HG02885 (cell line): ENCODE measurements at regions not wholly inside any gene's neighbourhood (a gene's known extent, or its start where the extent isn't known, plus 50 kb on each side); places are given as distances from the start of the nearest gene placed in this dataset.

Experiments used
- ATAC-seq: cut with Tn5 transposase; IDR thresholded peaks from one replicate; pipeline ENCODE4 v1.9.1; 2021; ENCODE audit warnings: mild to moderate bottlenecking; ENCODE audit not compliant: unreplicated experiment, poor library complexity

DNA sequence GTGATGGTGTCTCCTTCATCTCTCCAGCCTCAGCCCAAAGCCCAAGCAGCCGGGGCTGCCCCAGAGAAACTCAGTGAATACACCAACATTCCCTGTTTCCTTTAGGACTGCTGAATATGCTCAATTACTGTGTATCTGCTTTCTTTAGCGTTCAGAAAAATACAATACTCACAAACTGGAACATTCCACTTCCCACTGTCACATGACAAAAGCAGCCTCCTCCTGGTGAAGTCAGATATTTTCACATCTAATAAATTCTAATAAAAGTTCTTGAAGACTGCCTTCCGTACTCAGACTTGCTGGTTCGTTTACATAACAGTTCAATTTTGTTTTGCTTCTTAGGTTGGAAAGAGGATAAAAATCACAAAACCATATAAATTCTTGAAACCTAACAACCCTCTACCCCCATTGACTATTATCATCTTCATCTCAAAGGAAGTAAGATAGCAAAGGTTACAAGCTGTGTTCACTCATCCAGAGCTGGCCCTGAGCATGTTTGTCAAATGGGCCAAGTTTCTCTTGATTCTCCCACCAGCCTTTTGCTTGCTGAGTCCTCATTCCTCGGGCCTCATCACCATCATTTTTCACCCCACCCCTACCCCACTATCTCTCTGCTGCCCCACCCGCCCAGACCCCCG is 190.8 kb upstream of the HNRNPA3 start:
- ATAC-seq: no peak

DNA sequence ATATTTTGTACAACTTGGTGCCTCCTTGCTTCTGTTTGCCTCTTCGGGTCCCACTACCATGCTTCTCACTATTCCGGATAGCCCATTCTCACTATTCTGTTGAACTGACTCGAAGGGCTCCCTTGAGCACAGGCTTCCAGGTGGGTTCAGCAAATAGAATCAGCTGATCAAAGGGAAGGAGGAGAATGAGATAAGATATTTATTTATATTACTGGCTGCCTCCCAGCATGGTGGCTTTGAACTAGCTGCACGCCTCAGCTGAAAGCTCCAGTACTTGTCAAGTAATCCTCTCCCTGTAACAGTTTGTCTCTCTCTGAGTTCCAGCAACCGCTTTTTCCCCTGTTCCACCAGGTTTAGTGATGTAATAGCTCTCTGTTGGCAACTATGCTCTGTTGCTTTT is 187.8 kb upstream of the HNRNPA3 start:
- no peak for ATAC-seq

DNA sequence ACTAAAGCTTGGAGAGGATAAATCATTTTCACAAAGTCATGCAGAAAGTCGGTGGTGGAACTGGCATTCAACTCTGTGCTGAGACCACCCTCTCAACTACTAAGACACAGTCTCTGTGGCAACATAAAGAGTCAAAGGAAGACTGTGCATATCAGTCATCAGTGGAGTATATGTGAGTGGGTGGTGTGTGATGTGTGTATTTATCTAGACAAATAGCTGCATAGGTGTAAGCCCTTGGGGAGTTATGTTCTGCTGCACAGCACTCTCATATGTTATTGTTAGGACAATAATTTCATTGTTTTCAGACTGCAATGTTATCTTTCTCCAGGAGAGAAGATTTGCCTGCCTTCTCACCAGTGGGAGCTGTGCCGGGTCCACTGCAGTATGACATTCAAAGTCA is 186.3 kb upstream of the HNRNPA3 start:
- no peak for ATAC-seq

DNA sequence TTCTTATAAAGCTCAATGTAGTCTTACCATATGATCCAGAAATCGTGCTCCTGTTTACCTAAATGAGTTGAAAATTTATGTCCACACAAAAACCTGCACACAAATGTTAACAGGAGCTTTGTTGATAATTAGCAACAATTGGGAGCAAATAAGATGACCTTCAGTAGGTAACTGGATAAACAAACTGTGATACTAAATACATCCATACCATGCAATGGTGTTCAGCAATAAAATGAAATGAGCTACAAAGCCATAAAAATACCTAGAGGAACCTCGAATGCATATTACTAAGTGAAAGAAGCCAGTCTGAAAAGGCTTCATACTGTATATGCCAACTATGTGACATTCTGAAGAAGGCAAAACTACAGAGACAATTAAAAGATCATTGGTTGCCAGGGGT is 185.6 kb upstream of the HNRNPA3 start:
- ATAC-seq: no peak

DNA sequence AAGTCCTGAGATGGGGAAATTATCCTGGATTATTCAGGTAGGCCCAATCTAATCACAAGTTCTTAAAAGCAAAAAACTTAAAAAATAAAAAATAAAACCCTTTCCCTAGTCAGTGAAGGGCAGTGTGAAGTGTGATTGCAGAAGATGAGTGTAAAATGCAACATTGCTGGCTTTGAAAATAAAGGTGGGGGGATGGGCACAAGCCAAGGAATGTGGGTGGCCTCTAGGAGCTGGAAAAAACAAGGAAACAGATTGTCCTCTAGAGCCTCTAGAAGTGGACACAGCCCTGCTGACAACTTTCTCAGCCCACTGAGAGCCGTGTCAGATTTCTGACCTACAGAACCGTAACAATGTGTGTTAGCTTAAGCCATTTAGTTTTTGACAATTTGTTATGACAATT is 184.3 kb upstream of the HNRNPA3 start:
- no peak for ATAC-seq

DNA sequence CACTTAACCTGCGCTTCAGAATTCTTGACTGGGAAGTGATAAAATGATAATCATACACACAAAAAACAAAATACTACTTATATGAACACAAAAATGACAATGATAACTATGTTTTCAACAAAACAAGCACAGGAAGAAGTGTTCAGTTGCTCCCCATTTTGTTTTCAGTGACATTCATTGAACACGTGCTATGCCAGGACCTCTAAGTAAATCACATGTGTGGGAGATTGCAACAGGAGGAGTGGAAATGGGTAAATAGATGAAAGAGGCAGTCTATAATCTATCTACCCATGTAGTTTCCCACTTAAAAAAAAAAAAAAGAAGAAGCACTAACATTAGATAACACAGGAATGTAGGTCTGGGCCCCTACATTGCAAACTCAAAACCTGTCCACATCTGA is 183.5 kb upstream of the HNRNPA3 start:
- no peak for ATAC-seq

DNA sequence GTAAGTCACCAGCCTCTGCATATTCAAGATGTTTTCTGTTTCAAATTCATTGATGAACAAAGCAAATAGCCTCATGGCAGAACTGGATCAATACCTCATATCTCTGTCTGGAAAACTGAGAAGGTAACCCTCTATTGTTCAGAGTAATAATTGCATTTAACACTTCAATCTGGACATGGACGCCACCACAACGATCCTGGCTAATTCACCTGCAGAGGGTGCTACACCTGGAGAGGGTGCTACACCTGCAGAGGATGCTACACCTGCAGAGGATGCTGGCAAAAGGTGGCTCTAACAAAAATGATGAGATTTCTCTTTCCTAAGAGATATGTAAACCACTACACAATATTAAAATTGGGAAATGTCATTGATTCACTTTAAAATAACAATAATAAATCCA is 183.1 kb upstream of the HNRNPA3 start:
- ATAC-seq: no peak

DNA sequence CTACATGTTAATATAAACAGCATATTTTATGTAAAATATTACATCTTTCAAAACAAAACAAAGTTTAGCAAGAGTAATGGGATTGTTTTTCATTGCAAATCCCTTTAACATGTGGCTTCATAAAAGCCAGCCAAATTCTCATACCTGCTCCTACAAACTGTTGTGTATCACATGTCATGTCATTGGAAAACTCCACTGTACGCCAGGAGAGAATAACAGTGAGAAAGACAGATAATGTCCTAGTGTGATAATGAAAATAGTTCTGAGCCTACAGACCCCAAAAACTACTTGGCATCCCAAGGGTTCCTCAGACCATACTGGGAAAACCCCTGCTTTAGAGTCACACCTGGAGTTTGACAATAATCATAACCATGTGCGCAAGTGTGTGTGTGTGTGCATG is 182.7 kb upstream of the HNRNPA3 start:
- ATAC-seq: no peak

DNA sequence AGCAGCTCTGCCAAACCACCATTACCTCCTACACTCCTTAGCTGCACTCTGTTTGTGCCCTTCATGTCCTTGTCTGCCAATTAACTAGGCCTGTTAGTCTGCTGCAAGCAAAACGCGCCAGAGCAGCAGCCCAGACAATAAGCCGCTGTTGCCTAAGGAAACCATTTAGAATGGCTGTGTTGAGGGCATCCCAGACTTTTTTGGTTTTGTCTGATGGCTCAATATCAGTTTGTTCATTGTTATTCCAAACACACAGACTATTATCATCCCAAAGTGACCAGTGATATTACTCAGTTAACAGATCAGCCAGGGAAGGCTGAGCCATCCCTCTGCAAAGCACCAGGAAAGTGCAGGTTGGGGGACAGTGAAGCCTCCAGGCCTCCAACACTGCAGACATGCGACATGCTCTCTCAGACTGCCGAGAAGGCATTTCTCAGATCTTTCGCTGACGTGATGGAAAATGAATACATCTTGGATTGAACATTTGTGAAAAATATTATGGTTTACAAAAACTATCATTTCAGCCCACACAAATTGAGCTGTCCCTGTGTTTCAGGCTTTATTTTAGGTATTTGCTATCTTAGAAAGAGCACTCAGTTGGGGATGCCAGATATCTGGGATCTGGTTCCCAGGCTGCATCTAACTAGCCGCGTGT is 182.0 kb upstream of the HNRNPA3 start:
- no peak for ATAC-seq

DNA sequence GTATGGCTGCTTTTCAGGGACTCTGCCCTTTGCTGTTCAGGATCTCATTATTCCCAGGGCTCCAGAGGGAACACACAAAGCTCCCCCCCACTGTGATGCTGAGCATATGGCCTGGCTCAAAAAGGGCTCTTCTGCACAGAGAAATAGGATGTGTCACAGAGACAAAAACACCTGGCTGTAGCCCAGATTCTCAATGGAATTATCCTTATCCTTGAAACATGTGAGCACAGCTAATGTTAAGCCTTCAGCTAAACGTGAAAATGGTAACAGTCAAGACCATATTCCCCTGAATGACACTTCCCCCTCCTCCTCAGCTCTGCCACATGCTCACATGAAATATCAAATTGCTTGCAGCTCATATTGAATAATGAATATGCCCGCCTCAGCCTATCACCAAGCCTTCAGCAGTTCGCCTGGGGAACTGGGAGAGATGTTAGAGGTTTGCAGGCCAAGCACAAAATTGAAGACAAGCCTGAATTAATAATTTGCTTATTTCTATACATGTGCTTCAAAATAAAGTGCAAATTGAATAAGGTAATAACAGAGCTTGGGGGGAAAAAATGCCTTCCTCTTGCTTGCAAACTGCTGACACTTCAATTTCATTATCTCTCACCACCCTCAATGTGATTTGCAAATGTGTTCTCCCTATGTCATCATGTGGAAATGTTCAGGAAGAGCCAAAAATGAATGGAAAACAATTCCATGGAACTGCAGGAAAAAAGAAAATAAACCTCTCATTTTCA is 181.0 kb upstream of the HNRNPA3 start:
- no peak for ATAC-seq

DNA sequence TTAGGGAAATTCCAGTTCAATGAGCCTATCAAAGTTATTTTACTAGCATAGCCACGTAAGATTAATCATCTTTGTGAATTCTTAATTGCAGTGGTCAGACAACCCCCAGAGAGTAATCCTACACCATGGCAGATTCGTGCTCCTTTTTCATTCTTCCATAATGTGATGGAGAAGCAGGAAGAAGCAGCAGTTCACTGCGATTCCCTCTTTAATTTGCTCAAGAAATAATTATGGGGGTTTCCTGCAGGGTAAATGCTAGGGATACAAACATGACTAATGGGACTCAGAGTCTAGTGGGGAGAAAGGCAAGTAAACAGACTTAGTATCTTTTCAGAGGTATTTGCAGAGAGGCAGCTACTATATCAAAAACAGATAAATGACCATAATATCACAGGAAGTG is 175.8 kb upstream of the HNRNPA3 start:
- ATAC-seq: no peak

DNA sequence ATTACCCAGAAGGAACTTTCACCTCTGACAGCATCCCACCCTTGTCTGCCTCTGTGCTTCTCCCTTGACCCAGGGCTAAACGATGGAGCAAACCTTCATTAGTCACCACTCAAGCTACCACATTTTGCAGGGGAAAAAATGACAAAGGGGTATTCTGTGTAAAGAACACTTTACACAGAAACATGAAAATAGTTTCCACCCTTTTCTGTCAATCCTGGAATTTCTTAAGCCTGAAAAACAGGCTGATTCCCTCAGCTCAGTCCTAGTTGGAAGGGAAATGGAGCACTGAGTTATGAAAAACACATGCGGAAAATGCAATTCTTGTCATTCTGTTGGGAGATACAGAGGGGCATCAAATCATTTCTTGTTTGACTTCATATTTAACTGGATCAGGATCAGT is 175.0 kb upstream of the HNRNPA3 start:
- ATAC-seq: no peak

DNA sequence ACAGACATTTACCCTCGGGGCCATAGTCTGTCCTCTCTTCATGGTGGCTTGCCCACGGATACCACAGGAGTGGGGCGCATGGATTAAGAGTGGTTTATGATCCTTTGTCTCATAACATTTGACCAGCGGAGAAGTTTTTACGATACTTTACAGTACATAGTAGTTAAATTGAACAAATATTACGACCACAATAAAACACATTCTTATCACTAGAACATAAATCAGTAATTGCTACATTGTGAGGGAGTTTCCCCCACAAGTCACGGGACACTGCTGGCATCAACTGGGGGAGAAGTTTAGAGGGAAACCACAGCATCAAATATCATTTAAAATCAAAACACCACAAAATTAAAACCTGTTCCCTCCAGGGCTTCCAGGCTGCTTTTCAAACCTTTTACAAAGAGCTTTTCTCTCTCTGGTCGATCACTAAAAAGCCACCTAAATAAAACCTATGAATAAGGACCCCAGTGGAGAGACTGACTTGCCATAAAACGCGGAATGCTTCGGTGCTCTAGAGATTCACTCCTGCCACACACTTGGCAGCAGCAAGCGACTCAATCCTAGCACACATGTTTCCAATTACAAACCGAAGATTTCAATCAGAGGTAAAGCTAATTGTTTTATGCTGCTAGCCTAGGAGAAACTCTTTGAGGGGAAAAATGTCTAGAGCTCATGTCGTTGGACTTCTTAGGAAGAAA is 173.7 kb upstream of the HNRNPA3 start:
- no peak for ATAC-seq

DNA sequence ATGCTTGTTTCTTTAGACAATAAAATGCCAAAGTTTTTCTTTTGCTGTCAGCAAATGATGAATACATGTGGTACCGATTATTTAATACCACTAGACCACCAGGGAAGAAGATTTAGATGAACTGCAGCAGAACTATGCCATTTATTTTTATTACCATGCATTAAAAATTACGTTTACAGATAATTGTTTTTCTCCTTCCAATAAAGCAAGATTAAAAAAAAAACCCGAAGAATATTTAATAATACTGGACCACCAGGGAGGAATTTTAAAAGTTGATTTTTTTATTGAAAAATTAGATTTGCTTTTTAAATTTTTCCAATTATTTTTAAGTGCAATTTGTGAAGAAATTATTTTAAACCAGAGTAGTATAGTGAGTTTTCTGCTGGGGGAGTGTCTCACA is 170.3 kb upstream of the HNRNPA3 start:
- ATAC-seq: no peak

DNA sequence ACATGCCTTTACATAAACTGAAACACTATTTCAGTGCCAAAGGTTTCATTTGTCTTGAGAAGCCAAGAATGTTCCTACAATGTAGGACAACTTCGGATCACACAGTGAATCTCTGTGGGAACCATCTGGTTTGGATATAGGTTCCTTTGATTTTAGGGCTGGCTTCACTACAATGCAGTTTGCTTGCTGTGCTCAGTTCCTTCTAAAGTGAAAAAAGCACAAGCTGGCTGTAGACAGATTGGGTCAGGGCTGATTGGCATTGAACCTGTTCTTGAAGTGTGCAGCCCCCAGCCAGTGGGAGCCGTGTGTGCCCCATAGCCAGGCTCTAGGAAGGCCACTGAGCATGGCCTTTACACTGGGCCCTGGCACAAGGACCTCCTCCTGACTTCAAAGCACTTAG is 167.9 kb upstream of the HNRNPA3 start:
- no peak for ATAC-seq

DNA sequence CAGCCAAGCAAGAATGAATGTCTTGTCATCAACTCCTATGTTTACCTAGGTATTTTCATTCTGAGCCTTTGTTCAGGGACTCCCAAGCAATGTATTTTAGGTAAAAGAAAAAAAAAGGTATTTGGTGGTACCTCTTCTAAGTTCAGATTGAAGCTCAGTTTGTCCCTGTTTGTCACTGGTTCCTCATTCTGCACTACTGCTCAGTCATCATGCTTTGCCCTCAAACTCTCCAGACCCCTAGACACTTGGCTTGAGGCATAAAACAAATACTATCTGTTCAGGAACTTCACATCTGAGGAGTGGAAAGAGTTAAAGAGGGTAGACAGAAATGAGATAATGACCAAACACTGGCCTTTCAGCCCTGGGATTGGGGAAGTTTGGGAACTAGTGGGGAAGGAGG is 163.6 kb upstream of the HNRNPA3 start:
- no peak for ATAC-seq

DNA sequence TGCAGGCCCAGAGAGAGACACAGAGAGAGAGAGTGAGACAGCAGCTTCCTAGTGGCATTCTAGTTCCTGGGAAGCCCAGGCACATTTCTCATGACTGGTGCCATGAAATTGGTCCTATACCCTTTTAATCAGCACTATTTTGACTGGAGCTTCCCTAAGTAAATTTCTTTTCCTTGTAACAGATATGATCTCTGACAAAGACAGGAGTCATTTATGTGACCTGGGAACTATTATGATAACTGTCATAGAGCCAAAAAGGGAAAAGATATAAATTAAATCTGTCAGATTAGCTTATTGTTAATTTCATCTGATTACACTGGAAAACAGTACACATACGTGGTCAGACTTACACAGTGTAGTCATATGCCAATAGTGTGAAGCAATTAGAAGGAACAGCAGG is 161.3 kb upstream of the HNRNPA3 start:
- ATAC-seq: no peak

DNA sequence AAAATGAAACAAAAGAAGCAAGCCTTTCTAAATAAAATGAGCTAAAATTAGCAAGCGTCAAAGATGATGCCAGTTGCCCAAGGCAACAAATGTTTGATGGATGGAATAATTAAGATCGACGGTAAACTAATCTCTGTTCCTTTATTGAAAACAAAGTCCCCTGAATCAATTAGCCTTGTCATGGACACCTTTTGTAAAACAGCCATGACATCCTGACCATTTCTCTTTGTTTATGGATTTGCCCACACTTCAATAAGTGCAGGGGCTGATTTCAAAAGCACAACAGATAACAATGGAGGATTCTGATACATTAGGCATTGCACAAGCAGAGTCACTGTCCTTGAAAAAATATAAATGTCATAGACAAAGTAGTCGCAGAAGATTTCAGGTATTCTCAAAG is 160.1 kb upstream of the HNRNPA3 start:
- no peak for ATAC-seq

DNA sequence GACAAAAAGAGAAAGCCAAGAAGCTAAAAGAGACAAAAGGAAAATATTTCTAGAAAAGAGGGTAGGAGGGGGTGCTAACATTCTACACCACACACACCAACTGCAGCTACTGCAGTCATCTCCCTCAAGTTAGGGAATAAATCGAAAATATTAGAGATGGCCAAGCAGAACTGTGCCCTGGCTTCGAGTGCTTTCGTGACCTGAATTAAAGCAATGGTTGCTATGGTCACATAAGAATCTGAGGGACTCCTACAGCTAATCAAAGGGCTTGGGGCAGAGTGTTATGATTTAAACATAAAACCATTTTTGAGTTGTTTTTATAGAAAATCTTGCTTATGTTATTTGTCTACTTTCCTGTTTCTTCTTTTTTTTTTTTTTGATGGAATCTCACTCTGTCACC is 159.6 kb upstream of the HNRNPA3 start:
- ATAC-seq: no peak

DNA sequence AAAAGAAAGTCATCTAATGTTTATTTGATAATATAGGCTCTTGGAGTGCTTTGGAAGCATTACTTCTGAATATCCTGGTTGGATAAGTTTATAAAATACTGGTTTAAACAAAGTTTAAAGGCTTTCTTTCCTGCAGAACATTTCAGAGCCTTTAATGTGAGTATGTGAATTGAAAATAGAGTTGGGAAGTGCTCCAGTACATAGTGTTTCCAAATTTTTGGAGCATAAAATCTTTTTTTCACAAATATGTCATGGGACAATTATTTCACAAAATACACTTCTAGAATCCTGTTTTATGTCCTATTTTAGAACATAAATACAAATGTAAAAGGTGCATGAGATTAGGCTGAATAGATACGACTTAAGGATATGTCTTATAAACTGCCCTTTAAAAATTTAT is 158.9 kb upstream of the HNRNPA3 start:
- no peak for ATAC-seq

DNA sequence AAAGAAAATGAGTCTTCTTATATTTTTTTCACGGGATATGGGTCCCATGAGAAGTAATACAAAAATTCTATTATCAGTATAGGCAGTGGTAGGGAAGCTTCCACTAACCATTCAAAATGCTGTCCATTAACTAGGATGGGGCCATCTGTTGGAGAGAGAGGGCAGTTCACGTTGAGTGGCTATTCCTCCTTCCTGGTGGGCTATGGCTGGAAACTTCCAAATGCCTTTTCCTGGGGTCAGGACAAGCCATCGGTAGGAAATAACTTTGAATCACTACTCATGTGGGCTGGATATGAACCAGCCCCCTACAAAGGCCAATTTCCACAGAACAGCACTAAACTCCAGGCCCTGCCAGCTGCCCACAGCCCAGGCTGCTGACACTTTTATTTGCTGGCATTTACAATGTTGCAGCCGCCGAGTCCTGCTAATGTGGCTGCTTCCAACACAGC is 156.1 kb upstream of the HNRNPA3 start:
- no peak for ATAC-seq
